Trophoblast cell (in vitro differentiated cells and primary cell): ENCODE measurements at regions not wholly inside any gene's neighbourhood (a gene's known extent, or its start where the extent isn't known, plus 50 kb on each side); places are given as distances from the start of the nearest gene placed in this dataset.
"Not testable (repeated sequence)": the region's sequence is repeated elsewhere in the genome, so short reads cannot be mapped to it uniquely, and the experiment has no call there.

Source experiments
- DNase-seq, 2 donors: peaks; one replicate each; pipeline ENCODE4 v3.0.0-alpha.2; 2016
- H2AFZ ChIP-seq: 2 replicates; pipeline ENCODE4 v1.6.1; 2013; ENCODE audit warnings: low read length, moderate library complexity, mild to moderate bottlenecking; ENCODE audit not compliant: insufficient read depth, poor library complexity
- H2AK5ac ChIP-seq: 2 replicates; pipeline ENCODE4 v1.6.1; 2013; ENCODE audit warnings: mild to moderate bottlenecking, low read length
- H2BK120ac ChIP-seq: 2 replicates; pipeline ENCODE4 v1.6.1; 2013; ENCODE audit warnings: low read length, mild to moderate bottlenecking, moderate library complexity; ENCODE audit not compliant: insufficient read depth, poor library complexity
- H2BK12ac ChIP-seq: 2 replicates; pipeline ENCODE4 v1.6.1; 2013; ENCODE audit warnings: mild to moderate bottlenecking, low read length, moderate library complexity
- H2BK5ac ChIP-seq: 2 replicates; pipeline ENCODE4 v1.6.1; 2013; ENCODE audit warnings: low read length, low read depth, moderate library complexity, mild to moderate bottlenecking; ENCODE audit not compliant: poor library complexity
- H3K14ac ChIP-seq: 2 replicates; pipeline ENCODE4 v1.6.1; 2013; ENCODE audit warnings: mild to moderate bottlenecking, low read length
- H3K18ac ChIP-seq: 2 replicates; pipeline ENCODE4 v1.6.1; 2013; ENCODE audit warnings: mild to moderate bottlenecking, low read length
- H3K23ac ChIP-seq: 2 replicates; pipeline ENCODE4 v1.6.1; 2013; ENCODE audit warnings: low read length
- H3K27ac ChIP-seq: 2 replicates; pipeline ENCODE4 v1.5.1; 2013; ENCODE audit warnings: low read depth, mild to moderate bottlenecking, inconsistent platforms, low read length, moderate library complexity
- H3K27me3 ChIP-seq: 2 replicates; pipeline ENCODE4 v1.6.1; 2013; ENCODE audit warnings: inconsistent platforms, mild to moderate bottlenecking, low read length, moderate library complexity; ENCODE audit not compliant: insufficient read depth
- H3K36me3 ChIP-seq, 2 experiments: 1 replicate in 1 of 2; 2 replicates in 1 of 2; pipeline ENCODE4 v1.6.1; 2013; ENCODE audit warnings: low read length in 2 of 2, mild to moderate bottlenecking in 2 of 2, moderate library complexity in 1 of 2; ENCODE audit not compliant: insufficient read depth in 2 of 2, control insufficient read depth in 1 of 2
- H3K4ac ChIP-seq: 2 replicates; pipeline ENCODE4 v1.6.1; 2013; ENCODE audit warnings: low read depth, mild to moderate bottlenecking, low read length, moderate library complexity
- H3K4me1 ChIP-seq, 2 experiments: 1 replicate in 1 of 2; 2 replicates in 1 of 2; pipeline ENCODE4 v1.6.1; 2013; ENCODE audit warnings: low read length in 2 of 2, mild to moderate bottlenecking in 2 of 2, moderate library complexity in 1 of 2; ENCODE audit not compliant: insufficient read depth in 2 of 2, control insufficient read depth in 1 of 2
- H3K4me2 ChIP-seq: 2 replicates; pipeline ENCODE4 v1.6.1; 2013; ENCODE audit warnings: inconsistent platforms, mild to moderate bottlenecking, low read length, moderate library complexity
- H3K4me3 ChIP-seq: 2 replicates; pipeline ENCODE4 v1.5.1; 2013; ENCODE audit warnings: mild to moderate bottlenecking, low read depth, low read length, inconsistent platforms
- H3K79me1 ChIP-seq: one replicate; pipeline ENCODE4 v1.6.1; 2013; ENCODE audit warnings: low read length
- H3K79me2 ChIP-seq: 2 replicates; pipeline ENCODE4 v1.6.1; 2013; ENCODE audit warnings: low read length, mild to moderate bottlenecking; ENCODE audit not compliant: control insufficient read depth, insufficient read depth, poor library complexity
- H3K9ac ChIP-seq: 2 replicates; pipeline ENCODE4 v1.6.1; 2013; ENCODE audit warnings: mild to moderate bottlenecking, low read length
- H3K9me3 ChIP-seq: 2 replicates; pipeline ENCODE4 v1.6.1; 2013; ENCODE audit warnings: low read depth, mild to moderate bottlenecking, control low read depth, inconsistent platforms, low read length; ENCODE audit not compliant: insufficient read depth
- H4K12ac ChIP-seq: 2 replicates; pipeline ENCODE4 v1.6.1; 2013; ENCODE audit warnings: low read depth, mild to moderate bottlenecking, low read length, moderate library complexity
- H4K8ac ChIP-seq: 2 replicates; pipeline ENCODE4 v1.6.1; 2013; ENCODE audit warnings: low read depth, mild to moderate bottlenecking, low read length, moderate library complexity
- H4K91ac ChIP-seq: one replicate; pipeline ENCODE4 v1.6.1; 2013; ENCODE audit warnings: low read depth, mild to moderate bottlenecking, low read length, moderate library complexity
- WGBS: extraction: QIAGEN DNeasy Blood & Tissue Kit; methylation state at CpG from one replicate; pipeline ENCODE4 v1.1.7; 2013; ENCODE audit warnings: missing lambda C conversion rate; ENCODE audit not compliant: insufficient read length, insufficient coverage; ENCODE audit errors: extremely low coverage; 5-methylcytosine and 5-hydroxymethylcytosine counted together

- H3K9me3 ChIP-seq, H3K4ac ChIP-seq, H4K12ac ChIP-seq, H3K9ac ChIP-seq, H3K4me2 ChIP-seq, H2BK120ac ChIP-seq, H2AFZ ChIP-seq, DNase-seq, H2BK5ac ChIP-seq, H3K27me3 ChIP-seq, H2BK12ac ChIP-seq, H3K4me1 ChIP-seq, H3K4me3 ChIP-seq, H3K79me2 ChIP-seq, H3K79me1 ChIP-seq, H3K18ac ChIP-seq, H3K36me3 ChIP-seq, H2AK5ac ChIP-seq, H4K8ac ChIP-seq, H4K91ac ChIP-seq, H3K23ac ChIP-seq, H3K14ac ChIP-seq, H3K27ac ChIP-seq: not testable (repeated sequence)
- WGBS = no CpG with 5 or more reads among the region's 10 CpGs
These were observed 192.2 kb downstream of the ZNF479 start for GRCh38 chr7:56940050-56940449.

DNA sequence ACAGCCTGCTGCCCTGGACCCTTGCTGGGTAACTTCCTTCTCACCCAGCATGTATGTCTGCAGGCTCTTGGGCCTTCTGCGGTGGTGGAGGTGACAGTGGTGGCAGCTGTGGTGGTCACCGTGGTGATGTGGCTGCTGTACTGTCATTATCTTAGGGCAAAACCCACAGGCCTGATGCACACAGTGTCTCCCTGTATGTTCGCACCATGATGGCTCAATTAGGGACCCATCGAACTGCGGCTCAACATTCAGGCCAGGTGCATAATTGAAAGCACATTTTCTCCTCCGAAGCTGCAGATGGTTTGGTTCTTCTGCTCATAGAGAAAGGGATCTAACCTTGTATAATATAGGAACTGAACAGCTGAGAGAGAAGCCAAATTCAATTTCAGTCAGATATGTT is 208.3 kb downstream of the ZNF479 start:
- not testable (repeated sequence) for H2BK12ac ChIP-seq, H3K4me3 ChIP-seq, H3K23ac ChIP-seq, H2BK120ac ChIP-seq, H3K4me1 ChIP-seq, H3K9ac ChIP-seq, DNase-seq, H3K9me3 ChIP-seq, H4K12ac ChIP-seq, H4K91ac ChIP-seq, H3K14ac ChIP-seq, H2AFZ ChIP-seq, H2BK5ac ChIP-seq, H3K79me1 ChIP-seq, H3K4ac ChIP-seq, H3K27ac ChIP-seq, H3K36me3 ChIP-seq, H3K4me2 ChIP-seq, H3K79me2 ChIP-seq, H2AK5ac ChIP-seq, H4K8ac ChIP-seq, H3K18ac ChIP-seq, H3K27me3 ChIP-seq
- WGBS = no CpG with 5 or more reads among the region's 6 CpGs

- H3K27me3 ChIP-seq, H4K8ac ChIP-seq, H4K12ac ChIP-seq, H3K79me1 ChIP-seq, H3K79me2 ChIP-seq, H3K18ac ChIP-seq, H3K4me1 ChIP-seq, H3K36me3 ChIP-seq, H3K9me3 ChIP-seq, H3K14ac ChIP-seq, H3K23ac ChIP-seq, H2BK5ac ChIP-seq, H4K91ac ChIP-seq, H3K9ac ChIP-seq, DNase-seq, H2BK120ac ChIP-seq, H3K27ac ChIP-seq, H3K4ac ChIP-seq, H3K4me2 ChIP-seq, H2AFZ ChIP-seq, H2BK12ac ChIP-seq, H2AK5ac ChIP-seq, H3K4me3 ChIP-seq: not testable (repeated sequence)
- WGBS = no CpG with 5 or more reads among the region's 8 CpGs
These were observed 221.3 kb downstream of the ZNF479 start for GRCh38 chr7:56910973-56911372.

DNA sequence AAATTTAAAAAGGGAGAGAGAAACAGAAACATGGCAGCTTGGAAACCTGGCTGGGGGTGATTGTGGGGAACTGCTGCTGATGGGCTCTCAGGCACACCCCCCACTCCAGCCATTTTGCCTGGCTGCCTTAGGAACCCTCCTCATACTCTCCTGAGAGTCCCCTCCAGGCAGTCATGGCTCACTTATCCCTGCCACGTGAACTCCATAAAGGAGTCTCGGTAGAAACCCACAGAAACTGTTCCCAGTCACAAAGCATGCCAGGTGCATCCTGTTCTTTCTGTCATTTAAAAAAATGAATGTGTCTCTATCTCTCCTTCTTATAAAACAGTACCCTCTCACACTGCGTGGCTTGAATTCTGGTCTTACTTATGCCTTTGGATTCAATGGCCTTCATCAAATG is 242.8 kb downstream of the ZNF479 start:
- H3K79me2 ChIP-seq, H3K9me3 ChIP-seq, H3K9ac ChIP-seq, H3K23ac ChIP-seq, H3K4ac ChIP-seq, H3K79me1 ChIP-seq, H3K36me3 ChIP-seq, DNase-seq, H3K4me3 ChIP-seq, H3K27ac ChIP-seq, H4K91ac ChIP-seq, H4K12ac ChIP-seq, H2AFZ ChIP-seq, H3K4me1 ChIP-seq, H2AK5ac ChIP-seq, H2BK120ac ChIP-seq, H3K14ac ChIP-seq, H2BK12ac ChIP-seq, H3K27me3 ChIP-seq, H3K18ac ChIP-seq, H3K4me2 ChIP-seq, H2BK5ac ChIP-seq, H4K8ac ChIP-seq: not testable (repeated sequence)
- no CpG with 5 or more reads among the region's 3 CpGs for WGBS
